ENCODE measurements at regions not wholly inside any gene's neighbourhood (a gene's known extent, or its start where the extent isn't known, plus 50 kb on each side); places are given as distances from the start of the nearest gene placed in this dataset.
A peak's percentile ranks its signal among the peaks of the same experiment; 100 is the strongest.

DNA sequence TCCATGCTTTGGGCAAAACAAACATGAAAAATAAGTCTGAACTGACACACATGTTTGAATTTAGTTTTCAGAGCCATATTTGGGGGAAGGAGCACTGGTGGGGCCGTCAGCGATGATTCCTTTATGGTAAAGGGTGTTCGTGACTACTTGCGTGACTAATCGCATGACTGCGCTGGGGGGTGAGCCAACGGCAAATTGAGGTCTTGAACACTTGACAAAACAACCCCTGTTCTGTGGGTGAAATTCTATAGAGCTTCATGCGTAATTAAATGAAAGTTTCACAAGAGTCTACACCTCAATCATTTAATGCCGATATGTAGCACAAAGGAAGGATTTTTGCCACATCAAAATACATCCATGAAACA, 127.5 kb upstream of the CYP1B1 start:
- no peak for DNase-seq (ENCODE audit: low spot score)

DNA sequence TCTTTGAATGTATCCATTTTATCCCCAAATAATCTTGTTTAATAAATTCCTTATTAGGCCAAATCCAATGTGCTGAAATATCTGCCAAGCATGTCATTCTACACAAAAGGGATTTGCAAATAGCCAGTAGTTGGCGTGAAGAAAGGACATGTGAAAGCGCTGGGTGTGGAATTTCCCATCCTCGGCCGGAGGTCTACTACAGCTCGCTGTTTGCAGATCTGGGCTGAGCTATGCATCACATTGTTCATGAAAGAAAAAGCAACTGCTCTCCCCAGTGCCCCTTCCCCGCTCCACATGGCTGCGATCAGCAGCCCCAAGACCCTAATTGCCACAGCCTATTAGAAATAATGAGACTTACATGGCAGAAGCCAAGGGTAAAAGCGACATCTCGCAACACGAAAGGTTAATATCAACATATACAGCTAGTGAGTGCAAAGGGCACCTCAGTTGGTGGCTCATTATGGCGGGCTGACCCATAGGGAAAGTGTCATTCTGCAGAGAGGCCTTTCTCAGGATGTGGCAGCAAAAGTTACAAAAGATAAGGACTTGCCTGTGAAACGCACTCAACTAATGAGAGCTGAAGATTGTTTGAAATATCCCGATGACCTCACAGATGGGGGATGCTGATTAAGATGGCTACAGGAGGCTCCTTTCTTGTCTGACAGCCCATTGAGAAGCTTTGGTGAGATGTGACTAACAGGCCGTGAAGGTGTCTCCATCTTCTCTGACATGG, 126.9 kb upstream of the CYP1B1 start:
- no peak for DNase-seq (ENCODE audit: low spot score)

GRCh38 chr2:38201784-38202183, 125.8 kb upstream of the CYP1B1 start:
- no peak for DNase-seq (ENCODE audit: low spot score)

DNA sequence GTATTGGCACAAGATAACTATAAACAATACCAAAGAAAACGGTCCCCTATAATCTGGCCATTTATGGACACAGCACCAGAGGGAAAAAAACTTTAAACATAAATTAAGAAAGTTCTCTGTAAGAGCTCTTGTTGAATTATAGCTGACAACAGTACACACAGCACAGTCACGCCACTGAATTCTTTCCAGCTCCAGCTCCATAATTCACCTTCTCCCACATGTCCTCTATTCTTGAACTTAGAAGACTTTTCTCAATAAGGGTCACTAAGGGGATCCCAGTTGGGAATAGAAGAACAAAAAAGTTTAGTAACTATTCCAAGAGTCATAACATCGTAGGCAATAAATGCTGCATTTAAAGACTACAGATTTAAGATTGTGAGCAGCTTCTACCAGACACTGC, 124.6 kb upstream of the CYP1B1 start:
- DNase-seq (ENCODE audit: low spot score) = no peak

DNA sequence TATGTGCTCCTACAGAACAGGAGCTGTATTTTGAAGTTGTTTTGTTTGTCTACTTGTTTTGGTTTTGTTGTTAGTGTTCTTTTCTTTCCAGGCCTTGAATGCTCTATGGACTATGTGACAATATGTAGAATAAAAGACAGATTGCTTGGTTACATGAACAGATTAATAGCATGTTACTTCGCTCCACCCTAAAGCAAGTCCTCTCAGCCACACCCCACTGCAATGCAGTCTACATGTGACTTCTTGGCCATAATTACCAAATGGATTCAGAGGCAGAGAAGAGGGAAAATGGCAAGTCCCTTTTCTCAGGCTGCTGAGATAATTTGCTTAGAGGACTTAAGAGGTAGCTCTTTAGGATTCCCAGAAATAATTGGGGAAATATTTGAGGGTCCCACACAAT, 123.2 kb upstream of the CYP1B1 start:
- no peak for DNase-seq (ENCODE audit: low spot score)

- DNase-seq (ENCODE audit: low spot score) = no peak
Observed at GRCh38 chr2:38194751-38195150, 118.8 kb upstream of the CYP1B1 start.

- no peak for DNase-seq (ENCODE audit: low spot score)
Observed at GRCh38 chr2:38192976-38193375, 117.0 kb upstream of the CYP1B1 start.

- DNase-seq (ENCODE audit: low spot score) = no peak
Observed at GRCh38 chr2:38192046-38192445, 116.1 kb upstream of the CYP1B1 start.

GRCh38 chr2:38191516-38191915, 115.6 kb upstream of the CYP1B1 start:
- DNase-seq (ENCODE audit: low spot score) = no peak

- peak; percentile 35 for DNase-seq (ENCODE audit: low spot score)
Observed at GRCh38 chr2:38190542-38191218, 114.7 kb upstream of the CYP1B1 start.

GRCh38 chr2:38187541-38188011, 111.6 kb upstream of the CYP1B1 start:
- DNase-seq (ENCODE audit: low spot score) = peak; percentile 52

DNA sequence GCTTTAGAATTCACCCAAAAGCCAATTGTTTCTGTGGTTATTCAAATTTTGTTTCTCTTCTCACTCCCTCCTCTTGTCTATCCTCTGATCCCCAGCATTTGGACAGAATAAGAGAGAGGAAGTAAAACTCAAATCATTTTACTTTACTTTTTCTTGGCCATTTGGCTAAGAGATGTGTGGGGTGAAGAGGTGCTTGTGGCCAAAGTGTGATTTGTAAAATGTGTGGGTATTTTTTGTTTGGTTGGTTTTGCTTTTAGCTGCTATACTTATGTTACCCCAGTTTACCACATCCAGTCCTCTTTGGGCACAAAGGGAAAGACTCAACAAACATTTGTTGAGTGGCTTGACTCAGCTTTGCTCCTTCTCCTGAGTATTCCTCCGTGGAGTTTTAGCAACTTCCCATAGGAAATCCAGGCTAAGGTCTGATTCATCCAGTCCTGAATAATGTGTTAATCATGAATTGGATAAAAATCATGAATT, 109.1 kb upstream of the CYP1B1 start:
- no peak for DNase-seq (ENCODE audit: low spot score)

DNA sequence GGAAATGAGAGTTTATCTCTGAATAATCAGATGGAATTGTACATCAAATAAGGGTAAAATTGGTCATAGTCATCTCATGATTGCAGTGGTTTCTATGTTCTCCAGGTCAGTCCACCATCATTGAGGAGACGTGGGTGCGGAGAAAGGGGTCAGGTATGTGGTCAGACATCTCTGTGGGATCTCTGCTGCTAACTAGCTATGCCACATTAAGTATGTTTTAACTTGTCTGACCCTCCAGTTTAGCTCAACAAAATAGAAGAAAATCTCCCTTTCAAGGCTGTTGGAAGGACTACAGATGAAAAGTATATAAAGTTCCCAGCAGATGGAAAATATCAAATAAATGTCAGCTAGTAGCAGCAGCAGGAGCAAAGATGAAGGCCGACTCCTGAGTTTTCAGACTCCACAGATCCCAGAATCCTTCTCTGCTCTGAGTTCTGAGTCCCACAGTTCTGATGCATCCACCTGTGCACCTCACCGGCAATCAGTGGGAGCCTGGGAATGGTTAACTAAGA, 106.6 kb upstream of the CYP1B1 start:
- DNase-seq (ENCODE audit: low spot score) = no peak

DNA sequence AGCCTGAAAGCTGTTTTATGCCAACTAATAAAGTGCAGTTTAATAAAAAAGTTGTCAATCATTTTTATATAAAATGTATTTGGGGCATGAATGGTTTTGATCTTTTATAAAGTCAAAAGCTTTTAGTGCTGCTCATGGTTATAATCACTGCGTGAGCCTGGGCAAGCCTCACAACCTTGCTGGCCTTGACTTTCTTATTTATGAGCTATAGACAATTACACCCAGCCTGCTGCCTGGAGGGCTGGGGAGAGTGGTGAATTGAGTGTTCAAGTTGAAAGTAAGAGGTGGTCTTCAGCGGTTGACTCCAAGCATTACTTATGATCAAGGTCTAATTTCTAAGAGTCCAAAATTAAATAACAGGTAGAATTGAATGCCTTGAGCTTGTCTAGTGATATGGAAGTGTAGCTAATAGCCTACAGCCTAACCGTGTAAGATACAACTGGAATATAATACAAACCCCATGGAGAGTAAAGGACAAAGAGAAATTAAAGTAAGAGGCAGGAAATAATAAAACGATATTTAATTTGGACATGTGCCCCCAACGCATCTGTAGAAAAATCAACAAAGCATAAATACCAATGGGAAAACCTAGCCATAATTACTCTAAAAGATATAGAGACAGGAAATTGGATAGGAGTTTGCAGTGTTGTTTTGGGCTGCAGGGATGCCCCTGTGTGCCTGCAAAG, 106.0 kb upstream of the CYP1B1 start:
- DNase-seq (ENCODE audit: low spot score) = no peak

GRCh38 chr2:38180754-38181153, 104.8 kb upstream of the CYP1B1 start:
- DNase-seq (ENCODE audit: low spot score) = no peak

DNA sequence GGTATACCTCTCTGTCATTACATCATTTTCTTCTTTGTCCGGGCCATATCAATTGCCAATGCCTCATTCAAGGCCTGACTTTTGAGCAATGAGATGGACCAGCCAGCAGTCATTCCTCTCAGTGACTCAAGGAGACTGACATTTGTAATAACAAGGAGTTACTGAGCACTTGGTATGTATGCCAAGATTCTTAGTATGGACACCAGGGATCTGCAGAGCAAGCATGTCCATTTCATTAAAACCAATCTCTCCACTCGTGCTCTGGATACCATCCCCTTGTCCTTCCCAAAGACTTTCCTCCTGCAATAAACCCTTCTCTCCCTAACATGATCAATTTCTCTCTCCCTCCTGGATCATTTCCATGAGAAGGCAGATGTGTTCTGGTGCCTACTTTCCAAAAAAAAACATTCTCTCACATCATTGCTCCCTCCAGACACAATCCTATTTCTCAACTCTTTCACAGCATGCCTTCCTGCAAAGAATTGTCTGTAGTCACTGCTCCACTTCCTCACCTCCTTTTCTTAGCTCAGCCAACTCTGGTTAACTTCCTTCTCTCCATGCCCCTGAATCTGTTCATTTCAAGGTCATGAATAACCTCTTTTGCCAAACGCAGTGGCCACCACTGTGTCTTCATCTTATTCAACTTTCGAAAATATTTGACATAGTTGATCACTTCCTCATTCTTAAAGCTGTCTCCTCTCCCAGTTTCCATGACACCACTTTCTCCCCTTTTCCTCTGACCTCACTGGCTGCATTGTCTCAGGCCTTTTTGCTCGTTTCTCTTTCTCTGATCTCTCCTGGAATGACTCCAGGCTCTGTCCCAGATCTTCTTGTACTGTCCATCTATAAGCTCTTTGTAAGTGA, 102.8 kb upstream of the CYP1B1 start:
- peak; percentile 29 for DNase-seq (ENCODE audit: low spot score)

DNA sequence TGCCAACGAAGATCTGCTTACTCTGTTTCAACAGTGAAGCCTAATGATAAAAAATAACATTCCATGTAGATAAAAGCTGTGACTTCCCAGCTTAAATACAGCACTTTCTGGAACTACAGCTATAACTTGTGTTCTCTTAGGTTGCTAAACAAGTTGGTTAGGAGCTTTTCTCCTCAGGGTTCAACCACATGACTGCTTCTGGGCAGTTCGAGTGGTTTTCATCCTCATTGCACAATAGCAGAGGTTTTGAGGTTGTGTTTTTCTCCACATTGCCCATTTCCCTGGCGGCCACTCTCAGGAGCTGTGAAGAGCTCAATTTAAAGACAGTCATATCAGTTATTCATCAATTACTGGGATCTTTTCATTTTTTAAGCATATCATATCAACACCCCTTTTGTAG, 102.2 kb upstream of the CYP1B1 start:
- no peak for DNase-seq (ENCODE audit: low spot score)

DNA sequence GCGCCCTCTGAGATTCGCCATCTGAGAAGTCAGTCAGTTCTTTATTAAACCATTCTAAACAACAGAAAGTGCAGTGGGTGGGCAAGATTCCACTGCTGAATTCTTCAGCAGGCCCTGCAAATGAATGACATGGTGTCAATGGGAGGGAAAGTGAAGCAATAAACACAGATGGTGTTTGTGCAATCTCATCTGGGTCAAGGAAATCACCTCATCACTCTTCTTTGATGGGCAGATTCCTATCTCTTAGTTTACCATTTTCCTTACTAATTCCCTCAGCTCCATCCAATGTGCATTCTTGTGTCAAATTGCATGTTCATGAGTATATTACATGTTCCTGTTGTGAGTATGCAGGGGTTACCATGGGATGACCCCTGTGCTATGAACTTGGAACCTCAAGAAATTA, 100.7 kb upstream of the CYP1B1 start:
- no peak for DNase-seq (ENCODE audit: low spot score)

DNA sequence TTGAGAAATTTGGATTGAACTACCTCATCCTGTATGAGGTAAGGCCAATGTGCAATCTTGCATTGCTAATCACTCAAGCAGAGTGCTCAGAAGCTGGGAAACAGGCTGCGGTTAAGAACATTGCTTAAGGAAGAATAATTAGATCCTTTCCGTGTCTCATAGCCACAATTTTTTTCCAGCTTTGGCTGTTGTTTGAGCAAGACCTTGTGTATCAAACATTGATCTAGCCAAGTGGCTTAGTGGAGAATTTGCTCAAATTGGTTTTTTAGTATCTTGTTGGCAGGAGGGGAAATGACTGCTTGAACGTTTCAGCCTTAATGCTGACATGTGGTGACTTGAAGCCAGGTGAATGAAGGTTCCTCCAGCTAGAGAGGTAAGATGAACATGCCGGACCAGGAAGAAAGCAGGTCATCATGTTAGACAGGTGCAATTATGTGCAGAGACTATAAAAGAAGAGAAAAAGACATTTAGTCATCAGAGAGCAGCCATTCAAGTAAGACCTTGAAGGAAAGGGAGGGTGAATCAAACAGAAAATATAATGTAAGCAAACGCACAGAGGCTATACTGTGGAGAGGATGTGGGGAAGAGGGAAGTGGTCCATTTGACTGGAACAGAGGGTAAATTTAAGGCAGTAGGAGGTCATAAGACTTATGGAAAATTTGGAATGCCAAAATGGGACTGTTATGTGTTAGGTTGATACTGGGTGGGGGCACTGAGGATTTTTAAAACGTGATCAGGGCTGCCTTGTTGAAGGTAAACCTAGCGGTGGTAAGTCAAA, 98.9 kb upstream of the CYP1B1 start:
- peak; percentile 43 for DNase-seq (ENCODE audit: low spot score)

GRCh38 chr2:38174131-38174530, 98.2 kb upstream of the CYP1B1 start:
- DNase-seq (ENCODE audit: low spot score) = no peak

DNA sequence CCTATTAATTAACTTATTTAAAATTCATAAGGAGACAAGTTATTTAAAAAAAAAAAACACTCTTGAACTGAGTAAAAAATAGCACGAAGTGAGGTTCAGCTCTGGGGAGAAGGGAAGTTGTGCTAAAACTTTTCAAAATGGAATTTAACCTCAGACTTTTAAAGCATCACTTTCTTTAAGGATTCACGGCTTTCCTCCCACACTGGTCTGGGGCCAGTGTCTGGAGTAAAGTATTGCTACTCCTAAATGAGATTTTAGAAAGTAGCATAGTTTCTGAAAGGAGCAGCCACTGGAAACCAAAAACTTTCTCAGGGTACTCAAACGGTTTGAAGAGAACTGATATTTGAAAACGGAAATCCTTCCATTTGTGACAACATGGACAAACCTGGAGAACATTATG, 97.7 kb upstream of the CYP1B1 start:
- DNase-seq (ENCODE audit: low spot score) = no peak
